MM.1S (cell line): ENCODE measurements at regions not wholly inside any gene's neighbourhood (a gene's known extent, or its start where the extent isn't known, plus 50 kb on each side); places are given as distances from the start of the nearest gene placed in this dataset.

Experiments used
- DNase-seq: peaks from one replicate; pipeline ENCODE4 v3.0.0-alpha.2; 2015
- H2AFZ ChIP-seq: fragments of 300-600 bp; sonication (generic); 2 replicates; pipeline ENCODE4 v1.6.0; 2016; ENCODE audit warnings: antibody characterized with exemption, low read length
- H3F3A ChIP-seq: fragments of 300-600 bp; sonication (generic); 2 replicates; pipeline ENCODE4 v1.6.1; 2016; ENCODE audit warnings: mild to moderate bottlenecking, antibody characterized with exemption, low read length, moderate library complexity, mixed read lengths; ENCODE audit not compliant: insufficient read depth
- H3K27ac ChIP-seq: fragments of 300-600 bp; sonication (generic); 2 replicates; pipeline ENCODE4 v1.5.1; 2016; ENCODE audit warnings: mild to moderate bottlenecking, low read length
- H3K27me3 ChIP-seq: fragments of 300-600 bp; sonication (generic); replicated peaks from 2 replicates; pipeline ENCODE4 v1.6.0; 2016; ENCODE audit warnings: low read length; ENCODE audit not compliant: insufficient read depth
- H3K36me3 ChIP-seq: fragments of 300-600 bp; sonication (generic); replicated peaks from 2 replicates; pipeline ENCODE4 v1.6.1; 2016; ENCODE audit warnings: mild to moderate bottlenecking, low read length, mixed read lengths; ENCODE audit not compliant: insufficient read depth
- H3K4me1 ChIP-seq: fragments of 300-600 bp; sonication (generic); 2 replicates; pipeline ENCODE4 v1.6.1; 2016; ENCODE audit warnings: low read length, mixed read lengths
- H3K4me2 ChIP-seq: fragments of 300-600 bp; sonication (generic); 2 replicates; pipeline ENCODE4 v1.6.0; 2016; ENCODE audit warnings: low read depth, low read length
- H3K4me3 ChIP-seq: fragments of 300-600 bp; sonication (generic); 2 replicates; pipeline ENCODE4 v1.5.1; 2016; ENCODE audit warnings: low read length, mixed read lengths
- H3K79me2 ChIP-seq: fragments of 300-600 bp; sonication (generic); 2 replicates; pipeline ENCODE4 v1.6.1; 2016; ENCODE audit warnings: mixed run types, low read length, mixed read lengths
- H3K9ac ChIP-seq: fragments of 300-600 bp; sonication (generic); 2 replicates; pipeline ENCODE4 v1.6.1; 2016; ENCODE audit warnings: low read length, mixed read lengths
- H3K9me2 ChIP-seq: fragments of 300-600 bp; sonication (generic); replicated peaks from 2 replicates; pipeline ENCODE4 v1.6.1; 2016; ENCODE audit warnings: mild to moderate bottlenecking, low read length, mixed read lengths; ENCODE audit not compliant: insufficient read depth
- H3K9me3 ChIP-seq: fragments of 300-600 bp; sonication (generic); replicated peaks from 2 replicates; pipeline ENCODE4 v1.6.1; 2016; ENCODE audit warnings: mild to moderate bottlenecking, low read length, mixed read lengths; ENCODE audit not compliant: insufficient read depth
- H4K20me1 ChIP-seq: fragments of 300-600 bp; sonication (generic); 2 replicates; pipeline ENCODE4 v1.6.1; 2016; ENCODE audit warnings: mild to moderate bottlenecking, low read length, moderate library complexity, mixed read lengths; ENCODE audit not compliant: insufficient read depth
- EZH2 ChIP-seq: fragments of 300-600 bp; sonication (generic); optimal IDR thresholded peaks from 2 replicates; pipeline ENCODE3; 2017; ENCODE audit warnings: low read depth, mild to moderate bottlenecking, antibody characterized with exemption, low read length, mixed read lengths
- EZH2phosphoT487 ChIP-seq: fragments of 300-600 bp; sonication (generic); IDR thresholded peaks from 2 replicates; pipeline ENCODE4 v1.6.1; 2018; ENCODE audit warnings: antibody characterized with exemption, low read length
- TF ChIP-seq, protein P1 (sequence below): fragments of 300-600 bp; sonication (generic); IDR thresholded peaks from 2 replicates; pipeline ENCODE4 v1.5.1; 2016; ENCODE audit warnings: antibody characterized with exemption, low read length, mixed read lengths

DNA sequence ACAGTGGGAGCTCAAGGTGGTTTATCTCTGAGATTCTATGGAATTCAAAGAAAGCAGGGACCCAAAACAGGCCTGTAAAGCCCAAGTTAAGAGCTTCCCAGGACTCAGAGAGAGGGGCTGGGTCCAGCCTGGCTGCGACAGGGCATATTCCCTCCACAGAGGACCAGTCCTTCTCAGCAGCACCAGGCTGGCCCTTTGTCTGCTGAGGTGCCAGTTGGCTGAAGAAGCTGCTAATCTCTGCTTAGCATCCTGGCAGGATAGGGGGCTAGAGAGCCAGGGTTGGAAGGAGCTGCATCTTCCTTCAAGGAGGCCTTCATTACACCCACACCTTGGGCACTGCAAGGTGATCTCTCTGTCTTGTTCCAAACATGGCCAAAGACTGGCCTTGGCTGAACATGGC lies 68.3 kb upstream of the TUNAR start:
- no peaks in the 10 kb centered on the region for H3K79me2 ChIP-seq
- H3K36me3 ChIP-seq = no peaks in the 10 kb centered on the region
- DNase-seq = no peak
- H3F3A ChIP-seq = no peaks in the 10 kb centered on the region
- H3K9ac ChIP-seq = no peak overlapping the region
- H3K27ac ChIP-seq = no peak overlapping the region
- H2AFZ ChIP-seq = no peak overlapping the region
- no peaks in the 10 kb centered on the region for H3K27me3 ChIP-seq
- H3K4me3 ChIP-seq = no peak overlapping the region
- H3K4me1 ChIP-seq = no peaks in the 10 kb centered on the region
- no peaks in the 10 kb centered on the region for H4K20me1 ChIP-seq
- TF ChIP-seq EZH2 = no peak
- TF ChIP-seq, protein P1, sequence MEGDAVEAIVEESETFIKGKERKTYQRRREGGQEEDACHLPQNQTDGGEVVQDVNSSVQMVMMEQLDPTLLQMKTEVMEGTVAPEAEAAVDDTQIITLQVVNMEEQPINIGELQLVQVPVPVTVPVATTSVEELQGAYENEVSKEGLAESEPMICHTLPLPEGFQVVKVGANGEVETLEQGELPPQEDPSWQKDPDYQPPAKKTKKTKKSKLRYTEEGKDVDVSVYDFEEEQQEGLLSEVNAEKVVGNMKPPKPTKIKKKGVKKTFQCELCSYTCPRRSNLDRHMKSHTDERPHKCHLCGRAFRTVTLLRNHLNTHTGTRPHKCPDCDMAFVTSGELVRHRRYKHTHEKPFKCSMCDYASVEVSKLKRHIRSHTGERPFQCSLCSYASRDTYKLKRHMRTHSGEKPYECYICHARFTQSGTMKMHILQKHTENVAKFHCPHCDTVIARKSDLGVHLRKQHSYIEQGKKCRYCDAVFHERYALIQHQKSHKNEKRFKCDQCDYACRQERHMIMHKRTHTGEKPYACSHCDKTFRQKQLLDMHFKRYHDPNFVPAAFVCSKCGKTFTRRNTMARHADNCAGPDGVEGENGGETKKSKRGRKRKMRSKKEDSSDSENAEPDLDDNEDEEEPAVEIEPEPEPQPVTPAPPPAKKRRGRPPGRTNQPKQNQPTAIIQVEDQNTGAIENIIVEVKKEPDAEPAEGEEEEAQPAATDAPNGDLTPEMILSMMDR = no peak
- no peak for TF ChIP-seq EZH2phosphoT487
- H3K4me2 ChIP-seq = no peak overlapping the region
- H3K9me3 ChIP-seq = no peaks in the 10 kb centered on the region
- H3K9me2 ChIP-seq = no peaks in the 10 kb centered on the region

DNA sequence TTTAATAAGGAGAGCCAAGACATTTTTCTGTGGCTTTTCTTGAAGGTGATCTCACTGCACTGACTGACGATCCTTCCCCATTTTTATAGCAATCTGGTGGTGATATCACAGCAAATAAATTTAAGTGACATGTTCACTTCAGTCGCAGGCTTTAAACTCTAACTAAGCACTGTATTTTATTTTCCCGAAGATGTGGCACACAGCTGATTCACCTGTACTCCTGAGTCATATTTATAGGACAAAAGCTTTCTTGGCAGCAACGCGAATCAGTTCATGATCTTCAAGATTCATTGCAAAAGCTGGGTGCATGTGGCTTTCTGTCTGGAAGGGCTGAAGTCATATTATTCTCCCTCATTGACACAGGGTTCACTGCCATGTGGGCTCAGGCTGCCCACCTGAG lies 79.8 kb upstream of the TUNAR start:
- H2AFZ ChIP-seq = no peak overlapping the region
- no peaks in the 10 kb centered on the region for H3F3A ChIP-seq
- no peaks in the 10 kb centered on the region for H3K27me3 ChIP-seq
- H4K20me1 ChIP-seq = no peaks in the 10 kb centered on the region
- H3K9me2 ChIP-seq = no peaks in the 10 kb centered on the region
- DNase-seq = no peak
- TF ChIP-seq, protein P1 = no peak
- TF ChIP-seq EZH2phosphoT487 (no peak), EZH2 (no peak)
- no peak overlapping the region for H3K9ac ChIP-seq
- no peaks in the 10 kb centered on the region for H3K4me1 ChIP-seq
- no peaks in the 10 kb centered on the region for H3K79me2 ChIP-seq
- H3K27ac ChIP-seq = no peak overlapping the region
- H3K4me2 ChIP-seq = no peak overlapping the region
- no peaks in the 10 kb centered on the region for H3K36me3 ChIP-seq
- H3K4me3 ChIP-seq = no peak overlapping the region
- no peaks in the 10 kb centered on the region for H3K9me3 ChIP-seq

DNA sequence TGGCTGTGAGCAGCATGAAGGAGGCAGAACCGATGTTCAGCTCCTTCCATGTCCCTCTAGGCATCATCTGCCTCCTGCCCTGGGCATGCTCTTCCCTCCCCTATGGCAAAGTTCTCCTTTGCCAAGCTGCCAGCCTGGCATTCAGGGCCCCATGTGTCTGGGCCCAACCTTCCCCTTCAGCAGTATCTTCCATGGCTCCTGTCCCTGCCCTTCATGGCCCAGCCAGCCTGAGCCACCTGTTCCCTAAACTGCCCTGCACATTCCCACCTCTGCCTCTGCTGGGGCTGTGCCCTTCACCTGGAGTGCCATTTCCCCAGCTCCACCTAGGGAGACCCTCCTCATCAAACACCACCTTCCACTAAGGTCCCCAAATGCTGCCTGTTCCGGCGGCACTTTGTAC lies 74.0 kb upstream of the TCL1A start:
- H3K36me3 ChIP-seq = no peaks in the 10 kb centered on the region
- no peaks in the 10 kb centered on the region for H3K4me1 ChIP-seq
- H3K79me2 ChIP-seq = no peaks in the 10 kb centered on the region
- no peaks in the 10 kb centered on the region for H3F3A ChIP-seq
- no peak for DNase-seq
- H3K27ac ChIP-seq = no peak overlapping the region
- TF ChIP-seq EZH2 = no peak
- no peak for TF ChIP-seq EZH2phosphoT487
- TF ChIP-seq, protein P1 = no peak
- H3K4me3 ChIP-seq = no peak overlapping the region
- H3K9ac ChIP-seq = no peak overlapping the region
- no peak overlapping the region for H3K4me2 ChIP-seq
- H2AFZ ChIP-seq = no peak overlapping the region
- no peaks in the 10 kb centered on the region for H3K9me3 ChIP-seq
- H3K27me3 ChIP-seq = no peaks in the 10 kb centered on the region
- no peaks in the 10 kb centered on the region for H4K20me1 ChIP-seq
- H3K9me2 ChIP-seq = no peaks in the 10 kb centered on the region
